ENCODE measurements at regions not wholly inside any gene's neighbourhood (a gene's known extent, or its start where the extent isn't known, plus 50 kb on each side); places are given as distances from the start of the nearest gene placed in this dataset.

GRCh38 chr1:208523007-208523406 is 278.8 kb upstream of the PLXNA2 start:
- no peak for DNase-seq

- DNase-seq = no peak
Measured at GRCh38 chr1:208524376-208524775, 280.2 kb upstream of the PLXNA2 start.

- DNase-seq = no peak
Measured at GRCh38 chr1:208524925-208525324, 280.7 kb upstream of the PLXNA2 start.

GRCh38 chr1:208525417-208525816 is 281.2 kb upstream of the PLXNA2 start:
- DNase-seq = no peak

- DNase-seq = no peak
Measured at GRCh38 chr1:208526613-208527125, 282.5 kb upstream of the PLXNA2 start.

GRCh38 chr1:208527156-208527555 is 283.0 kb upstream of the PLXNA2 start:
- no peak for DNase-seq

- DNase-seq = no peak
Measured at GRCh38 chr1:208528578-208529240, 284.5 kb upstream of the PLXNA2 start.

- DNase-seq = no peak
Measured at GRCh38 chr1:208531003-208531750, 287.0 kb upstream of the PLXNA2 start.

GRCh38 chr1:208533746-208534598 is 289.8 kb upstream of the PLXNA2 start:
- DNase-seq = no peak

- no peak for DNase-seq
Measured at GRCh38 chr1:208534599-208534897, 290.4 kb upstream of the PLXNA2 start.

GRCh38 chr1:208534979-208535378 is 290.8 kb upstream of the PLXNA2 start:
- no peak for DNase-seq

GRCh38 chr1:208535511-208535910 is 291.3 kb upstream of the PLXNA2 start:
- no peak for DNase-seq

GRCh38 chr1:208536212-208536611 is 292.0 kb upstream of the PLXNA2 start:
- DNase-seq = no peak

- no peak for DNase-seq
Measured at GRCh38 chr1:208537198-208537597, 293.0 kb upstream of the PLXNA2 start.

GRCh38 chr1:208538078-208538477 is 293.9 kb upstream of the PLXNA2 start:
- no peak for DNase-seq

GRCh38 chr1:208538587-208538986 is 294.4 kb upstream of the PLXNA2 start:
- DNase-seq = no peak

GRCh38 chr1:208540724-208541123 is 296.5 kb upstream of the PLXNA2 start:
- no peak for DNase-seq

- peak; percentile 28 for DNase-seq
Measured at GRCh38 chr1:208541225-208541855, 297.2 kb upstream of the PLXNA2 start.

- no peak for DNase-seq
Measured at GRCh38 chr1:208542309-208542708, 298.1 kb upstream of the PLXNA2 start.

GRCh38 chr1:208544053-208544452 is 299.9 kb upstream of the PLXNA2 start:
- DNase-seq = no peak

GRCh38 chr1:208544794-208545193 is 300.6 kb upstream of the PLXNA2 start:
- no peak for DNase-seq

- DNase-seq = no peak
Measured at GRCh38 chr1:208551024-208551423, 306.8 kb upstream of the PLXNA2 start.
